ENCODE measurements at regions not wholly inside any gene's neighbourhood (a gene's known extent, or its start where the extent isn't known, plus 50 kb on each side); places are given as distances from the start of the nearest gene placed in this dataset.

DNA sequence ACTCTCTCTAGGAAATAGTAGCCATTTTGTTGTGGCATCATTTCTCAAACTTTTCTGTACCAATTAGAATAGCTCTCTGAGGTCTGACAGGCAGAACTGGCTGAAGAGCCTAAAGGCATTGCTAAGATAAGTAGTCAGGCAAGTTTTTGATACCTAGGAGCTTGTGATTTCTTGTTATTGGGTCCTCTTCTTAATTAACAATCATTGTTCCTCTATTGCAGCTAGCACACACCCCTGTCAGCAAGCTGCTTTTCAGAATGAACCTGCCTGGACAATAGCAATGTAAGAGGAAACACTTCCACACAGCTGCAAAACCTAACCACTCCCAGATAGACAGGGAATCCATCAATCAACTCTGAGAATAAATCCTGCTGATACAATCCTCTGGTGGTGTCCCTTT lies 403.9 kb upstream of the TBL1XR1 start:
- TF ChIP-seq, protein P1, sequence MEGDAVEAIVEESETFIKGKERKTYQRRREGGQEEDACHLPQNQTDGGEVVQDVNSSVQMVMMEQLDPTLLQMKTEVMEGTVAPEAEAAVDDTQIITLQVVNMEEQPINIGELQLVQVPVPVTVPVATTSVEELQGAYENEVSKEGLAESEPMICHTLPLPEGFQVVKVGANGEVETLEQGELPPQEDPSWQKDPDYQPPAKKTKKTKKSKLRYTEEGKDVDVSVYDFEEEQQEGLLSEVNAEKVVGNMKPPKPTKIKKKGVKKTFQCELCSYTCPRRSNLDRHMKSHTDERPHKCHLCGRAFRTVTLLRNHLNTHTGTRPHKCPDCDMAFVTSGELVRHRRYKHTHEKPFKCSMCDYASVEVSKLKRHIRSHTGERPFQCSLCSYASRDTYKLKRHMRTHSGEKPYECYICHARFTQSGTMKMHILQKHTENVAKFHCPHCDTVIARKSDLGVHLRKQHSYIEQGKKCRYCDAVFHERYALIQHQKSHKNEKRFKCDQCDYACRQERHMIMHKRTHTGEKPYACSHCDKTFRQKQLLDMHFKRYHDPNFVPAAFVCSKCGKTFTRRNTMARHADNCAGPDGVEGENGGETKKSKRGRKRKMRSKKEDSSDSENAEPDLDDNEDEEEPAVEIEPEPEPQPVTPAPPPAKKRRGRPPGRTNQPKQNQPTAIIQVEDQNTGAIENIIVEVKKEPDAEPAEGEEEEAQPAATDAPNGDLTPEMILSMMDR (IDR thresholded peaks at IDR 0.05; ENCODE audit: poor library complexity, severe bottlenecking), result no peak
- TF ChIP-seq EZH2 (IDR thresholded peaks at IDR 0.05; ENCODE audit: borderline replicate concordance, insufficient read depth, low read length, poor library complexity, severe bottlenecking) (no peak), RAD21 (conservative IDR thresholded peaks at IDR 0.05) (no peak), EP300 (conservative IDR thresholded peaks at IDR 0.05; ENCODE audit: poor library complexity, severe bottlenecking) (no peak), POLR2AphosphoS5 (IDR thresholded peaks at IDR 0.05) (no peak), MXI1 (conservative IDR thresholded peaks at IDR 0.05; ENCODE audit: poor library complexity, severe bottlenecking) (no peak), SMC3 (conservative IDR thresholded peaks at IDR 0.05; ENCODE audit: poor library complexity) (no peak)
- TF ChIP-seq, protein P2, sequence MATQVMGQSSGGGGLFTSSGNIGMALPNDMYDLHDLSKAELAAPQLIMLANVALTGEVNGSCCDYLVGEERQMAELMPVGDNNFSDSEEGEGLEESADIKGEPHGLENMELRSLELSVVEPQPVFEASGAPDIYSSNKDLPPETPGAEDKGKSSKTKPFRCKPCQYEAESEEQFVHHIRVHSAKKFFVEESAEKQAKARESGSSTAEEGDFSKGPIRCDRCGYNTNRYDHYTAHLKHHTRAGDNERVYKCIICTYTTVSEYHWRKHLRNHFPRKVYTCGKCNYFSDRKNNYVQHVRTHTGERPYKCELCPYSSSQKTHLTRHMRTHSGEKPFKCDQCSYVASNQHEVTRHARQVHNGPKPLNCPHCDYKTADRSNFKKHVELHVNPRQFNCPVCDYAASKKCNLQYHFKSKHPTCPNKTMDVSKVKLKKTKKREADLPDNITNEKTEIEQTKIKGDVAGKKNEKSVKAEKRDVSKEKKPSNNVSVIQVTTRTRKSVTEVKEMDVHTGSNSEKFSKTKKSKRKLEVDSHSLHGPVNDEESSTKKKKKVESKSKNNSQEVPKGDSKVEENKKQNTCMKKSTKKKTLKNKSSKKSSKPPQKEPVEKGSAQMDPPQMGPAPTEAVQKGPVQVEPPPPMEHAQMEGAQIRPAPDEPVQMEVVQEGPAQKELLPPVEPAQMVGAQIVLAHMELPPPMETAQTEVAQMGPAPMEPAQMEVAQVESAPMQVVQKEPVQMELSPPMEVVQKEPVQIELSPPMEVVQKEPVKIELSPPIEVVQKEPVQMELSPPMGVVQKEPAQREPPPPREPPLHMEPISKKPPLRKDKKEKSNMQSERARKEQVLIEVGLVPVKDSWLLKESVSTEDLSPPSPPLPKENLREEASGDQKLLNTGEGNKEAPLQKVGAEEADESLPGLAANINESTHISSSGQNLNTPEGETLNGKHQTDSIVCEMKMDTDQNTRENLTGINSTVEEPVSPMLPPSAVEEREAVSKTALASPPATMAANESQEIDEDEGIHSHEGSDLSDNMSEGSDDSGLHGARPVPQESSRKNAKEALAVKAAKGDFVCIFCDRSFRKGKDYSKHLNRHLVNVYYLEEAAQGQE (IDR thresholded peaks at IDR 0.05; ENCODE audit: borderline replicate concordance), result no peak

Data from neural cell (in vitro differentiated cells).